CD4-positive, alpha-beta T cell treated with Interferon gamma for 1 hour (primary cell): ENCODE measurements at regions not wholly inside any gene's neighbourhood (a gene's known extent, or its start where the extent isn't known, plus 50 kb on each side); places are given as distances from the start of the nearest gene placed in this dataset.
"Not testable (repeated sequence)": the region's sequence is repeated elsewhere in the genome, so short reads cannot be mapped to it uniquely, and the experiment has no call there.

Experiments
- DNase-seq: peaks from one replicate; pipeline ENCODE4 v3.0.0-alpha.2; 2020

DNA sequence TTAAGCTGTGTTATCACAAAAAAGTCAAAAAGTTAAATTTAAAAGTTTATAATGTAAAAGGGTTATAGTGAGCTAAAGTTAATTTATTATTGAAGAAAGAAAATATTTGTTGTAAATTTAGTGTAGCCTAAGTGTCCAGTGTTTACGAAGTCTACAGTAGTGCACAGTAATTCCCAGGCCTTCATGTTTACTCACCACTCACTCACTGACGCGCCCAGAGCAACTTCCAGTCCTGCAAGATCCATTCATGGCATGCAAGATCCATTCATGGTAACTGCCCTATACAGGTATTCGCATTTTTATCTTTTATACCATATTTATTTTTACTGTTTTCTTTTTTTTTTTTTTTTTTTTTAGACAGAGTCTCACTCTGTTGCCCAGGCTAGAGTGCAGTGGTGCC lies 69.5 kb downstream of the TPRA1 start:
- no peak for DNase-seq

DNA sequence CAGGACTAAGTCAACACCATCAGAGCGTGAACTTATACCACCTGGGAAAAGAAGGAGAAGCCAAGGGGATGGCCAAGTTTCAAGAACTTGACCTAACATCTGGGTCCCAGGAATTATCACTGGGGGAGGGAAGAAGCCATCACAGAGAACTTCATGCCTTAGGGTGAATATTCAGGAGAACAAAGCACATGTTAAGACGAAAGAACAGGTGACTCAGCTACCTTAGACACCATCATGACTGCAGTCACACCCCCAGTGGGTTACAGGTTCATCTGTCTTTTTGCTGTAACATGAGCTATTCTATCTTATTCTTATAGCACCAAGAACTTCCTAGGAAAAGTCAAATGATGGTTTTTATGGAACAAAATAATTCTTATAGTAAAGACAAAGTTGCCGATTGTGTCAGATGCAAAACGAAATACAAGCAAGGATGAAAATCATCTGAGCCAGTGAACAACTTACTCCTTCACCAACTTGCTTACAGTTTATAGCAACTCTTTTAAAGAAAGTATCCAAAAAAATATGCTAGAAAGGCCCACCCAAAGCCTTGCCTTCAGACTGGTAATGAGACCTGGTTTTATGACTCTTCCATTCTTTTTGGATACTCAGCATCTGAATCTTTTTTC lies 72.0 kb downstream of the TPRA1 start:
- no peak for DNase-seq

DNA sequence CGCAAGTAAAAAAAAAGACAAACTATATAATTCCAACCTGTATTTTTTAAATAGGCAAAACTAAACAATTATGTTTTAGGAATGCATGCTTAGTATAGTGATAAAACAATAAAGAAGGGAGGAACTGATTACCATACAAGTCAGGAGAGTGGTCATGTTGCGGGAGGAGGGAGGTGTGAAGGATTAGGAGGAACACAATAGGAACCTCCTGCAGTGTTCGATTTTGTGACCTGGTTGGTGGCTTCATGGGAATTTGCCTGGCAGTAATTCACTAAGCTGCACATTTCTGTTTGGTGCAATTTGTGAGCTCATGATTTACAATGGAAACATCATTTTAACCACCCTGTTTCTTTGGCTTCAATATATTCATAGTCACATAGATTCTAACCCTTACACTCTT lies 78.3 kb downstream of the TPRA1 start:
- no peak for DNase-seq

DNA sequence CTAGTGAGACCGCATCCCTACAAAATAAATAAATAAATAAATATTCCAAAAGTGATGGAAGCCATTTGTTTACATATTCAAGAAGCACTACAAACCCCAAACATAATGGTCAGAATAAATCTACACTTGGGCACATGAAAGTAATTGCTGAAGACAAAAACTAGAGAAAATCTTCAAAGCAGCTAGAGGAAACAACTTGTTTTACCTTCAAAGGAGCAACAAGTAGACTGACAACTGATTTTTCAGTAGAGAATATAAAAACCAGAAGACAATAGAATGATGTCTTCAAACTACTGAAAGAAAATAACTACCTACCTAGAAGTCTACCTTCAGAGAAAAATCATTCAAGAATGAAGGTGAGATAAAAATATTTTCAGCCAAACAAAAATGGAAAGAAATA lies 89.4 kb downstream of the TPRA1 start:
- no peak for DNase-seq

DNA sequence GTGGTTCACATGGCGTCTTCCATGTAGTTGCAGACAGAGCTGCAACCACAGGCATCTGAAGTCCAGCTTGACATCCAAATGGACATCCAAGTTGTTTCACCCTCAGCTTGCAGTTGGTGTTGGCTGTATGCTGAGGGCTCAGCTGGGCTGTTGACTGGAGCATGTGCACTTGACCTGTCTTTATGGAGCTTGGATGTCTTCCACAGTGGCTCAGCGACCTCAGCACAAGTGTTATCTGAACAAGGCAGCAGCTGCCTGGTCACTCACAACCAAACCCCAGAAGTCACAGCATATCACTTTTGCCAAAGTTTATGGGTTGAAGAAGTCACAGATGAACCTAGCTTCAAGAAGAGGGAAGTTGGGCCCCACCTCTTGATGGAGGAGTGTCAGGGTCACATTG lies 92.9 kb downstream of the TPRA1 start:
- DNase-seq, result no peak

DNA sequence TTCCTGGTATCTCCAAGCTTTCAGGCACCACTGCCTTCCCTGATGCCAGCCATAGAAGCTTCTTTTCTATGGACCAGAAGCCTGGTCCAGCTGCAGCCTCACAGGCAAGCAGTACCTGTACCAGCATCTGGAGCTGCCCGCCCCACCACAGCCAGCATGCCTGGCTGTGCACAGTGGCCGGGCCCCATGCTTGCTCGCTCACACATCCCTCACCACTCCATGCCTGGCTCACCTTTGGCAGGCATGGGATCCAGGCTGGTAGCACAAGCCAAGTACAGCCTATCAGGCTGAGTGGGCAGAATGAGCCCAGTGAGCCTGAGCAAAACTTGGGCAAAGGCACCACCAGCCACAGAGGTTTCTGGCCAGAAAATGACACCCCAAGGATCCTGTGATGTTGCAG lies 93.4 kb downstream of the TPRA1 start:
- no peak for DNase-seq

DNA sequence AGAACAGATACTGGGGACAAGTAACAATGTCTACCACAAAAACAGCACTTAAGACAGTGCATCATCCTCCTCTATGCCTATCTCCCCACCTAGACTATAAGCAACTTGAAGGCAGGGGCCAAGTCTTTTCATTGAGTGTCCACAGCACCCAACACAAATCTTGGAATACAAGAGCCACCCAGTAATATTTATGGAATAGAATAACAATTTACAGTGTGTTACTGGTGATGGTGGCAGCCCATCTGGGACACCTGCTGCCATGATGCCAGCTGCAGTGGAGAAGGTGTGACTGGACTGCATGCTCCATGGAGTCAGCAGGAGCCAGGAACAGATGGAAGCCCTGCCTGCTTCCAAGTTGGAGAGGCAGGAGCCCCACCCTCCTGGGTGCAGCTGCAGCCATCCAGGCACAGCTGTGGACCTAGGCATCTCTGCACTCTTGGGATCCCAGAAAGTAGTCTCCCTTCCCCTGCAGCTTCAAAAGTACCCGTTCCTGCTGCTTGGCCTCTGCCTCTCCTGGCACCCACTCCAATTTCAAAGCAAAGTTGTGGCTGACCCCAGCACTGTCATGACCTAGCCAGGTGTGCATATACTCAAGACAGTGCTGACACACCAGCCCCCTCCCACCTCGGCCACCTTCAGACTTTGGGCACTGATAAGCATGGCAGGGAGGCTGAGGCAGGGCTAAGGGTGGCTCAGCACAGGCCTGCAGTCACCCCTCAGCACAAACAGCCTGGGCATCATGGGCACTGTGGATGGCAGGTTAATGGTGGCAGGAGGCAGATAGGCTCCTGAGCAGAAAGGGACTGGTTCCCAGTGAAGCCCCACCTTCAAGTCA lies 94.5 kb downstream of the TPRA1 start:
- no peak for DNase-seq

DNA sequence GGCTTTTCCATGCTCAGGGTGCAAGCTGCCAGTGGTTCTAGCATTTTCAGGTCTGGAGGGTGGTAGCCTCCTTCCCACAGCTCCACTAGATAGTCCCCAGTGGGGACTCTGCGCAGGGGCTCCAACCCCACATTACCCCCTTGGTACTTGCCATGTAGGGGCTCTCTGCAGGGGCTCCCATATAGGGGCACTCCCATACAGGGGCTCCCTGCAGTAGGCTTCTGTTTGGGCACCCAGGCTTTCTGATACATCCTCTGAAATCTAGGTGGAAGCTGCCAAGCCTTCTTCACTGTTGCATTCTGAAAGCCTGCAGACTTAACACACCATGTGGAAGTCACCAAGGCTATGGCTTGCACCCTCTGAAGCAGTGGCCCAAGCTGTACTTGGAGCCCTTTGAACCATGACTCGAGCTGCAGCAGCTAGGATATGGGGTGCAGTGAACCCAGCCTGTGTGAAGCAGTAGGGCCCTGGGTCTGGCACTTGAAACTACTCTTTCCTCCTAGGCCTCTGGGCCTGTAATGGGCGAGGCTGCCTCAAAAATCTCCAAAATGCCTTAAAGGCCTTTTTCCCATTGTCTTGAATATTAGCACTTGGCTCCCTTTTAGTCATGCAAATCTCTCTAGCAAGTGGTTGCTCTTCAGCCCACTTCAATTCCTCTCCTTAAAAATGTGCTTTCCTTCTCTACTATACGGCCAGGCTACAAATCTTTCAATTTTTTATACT lies 96.4 kb downstream of the TPRA1 start:
- DNase-seq, result no peak

DNA sequence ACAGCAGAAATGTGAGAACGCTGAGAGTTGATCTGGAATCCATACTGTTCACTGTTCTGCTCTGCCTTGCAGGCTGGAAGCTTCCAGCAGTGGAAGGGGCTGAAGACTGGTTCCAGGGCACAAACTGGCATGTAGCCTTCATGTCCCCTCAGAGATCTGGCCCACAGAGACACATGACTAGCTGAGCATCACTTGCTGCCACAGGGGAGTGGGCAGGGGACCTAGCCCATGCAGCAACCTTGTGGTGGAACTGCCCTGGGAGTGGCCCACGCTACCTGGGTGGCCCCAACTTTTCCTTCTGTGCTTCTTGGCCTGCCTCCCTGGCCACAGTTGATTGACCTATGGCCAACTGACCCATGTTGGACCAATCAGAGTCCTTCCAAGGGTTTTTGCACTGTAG lies 98.1 kb downstream of the TPRA1 start:
- DNase-seq, result no peak

DNA sequence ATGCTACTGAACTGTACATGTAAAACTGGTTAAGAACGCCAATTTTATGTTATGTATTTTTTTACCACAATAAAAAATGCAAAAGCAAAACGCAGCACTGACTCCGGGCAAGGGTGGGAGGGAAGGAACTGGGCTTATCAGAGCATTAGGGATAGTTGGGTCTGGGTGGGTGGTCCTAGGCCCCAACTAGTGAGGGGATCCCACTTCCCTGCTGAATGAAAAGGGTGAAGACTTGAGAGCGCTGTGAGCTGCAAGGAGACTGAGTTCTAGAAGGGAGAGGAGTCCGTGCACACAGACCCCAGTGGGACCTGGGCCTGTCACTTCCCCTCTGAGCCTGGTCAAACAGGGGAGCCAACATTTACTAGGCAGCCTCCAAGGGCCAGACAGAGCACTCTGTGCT lies 98.6 kb downstream of the TPRA1 start:
- no peak for DNase-seq

DNA sequence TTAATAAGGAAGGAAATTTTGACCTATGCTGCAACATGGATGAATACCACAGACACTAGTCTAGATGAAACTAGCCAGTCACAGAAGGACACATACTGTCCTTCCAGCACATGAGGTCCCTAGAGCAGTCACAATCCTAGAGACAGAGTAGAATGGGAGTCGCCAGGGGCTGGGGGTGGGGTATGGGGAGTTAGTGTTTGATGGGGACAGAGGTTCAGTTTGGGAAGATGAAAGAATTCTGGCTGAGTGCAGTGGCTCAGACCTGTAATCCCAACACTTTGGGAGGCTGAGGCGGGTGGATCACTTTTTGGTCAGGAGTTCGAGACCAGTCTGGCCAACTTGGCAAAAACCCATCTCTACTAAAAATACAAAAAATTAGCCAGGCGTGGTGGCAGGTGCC lies 99.2 kb downstream of the TPRA1 start:
- DNase-seq, result no peak

DNA sequence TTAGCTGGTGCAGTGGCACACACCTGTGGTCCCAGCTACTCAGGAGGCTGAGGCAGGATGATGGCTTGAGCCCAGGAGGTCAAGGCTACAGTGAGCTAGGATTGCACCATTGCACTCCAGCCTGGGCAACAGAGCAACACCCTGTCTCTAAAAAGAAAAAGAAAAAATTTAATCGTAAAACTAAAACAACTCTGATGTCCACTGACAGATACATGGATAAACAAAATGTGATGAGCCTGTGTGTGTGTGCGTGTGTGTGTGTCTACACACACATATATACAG lies 99.6 kb downstream of the TPRA1 start:
- not testable (repeated sequence) for DNase-seq

DNA sequence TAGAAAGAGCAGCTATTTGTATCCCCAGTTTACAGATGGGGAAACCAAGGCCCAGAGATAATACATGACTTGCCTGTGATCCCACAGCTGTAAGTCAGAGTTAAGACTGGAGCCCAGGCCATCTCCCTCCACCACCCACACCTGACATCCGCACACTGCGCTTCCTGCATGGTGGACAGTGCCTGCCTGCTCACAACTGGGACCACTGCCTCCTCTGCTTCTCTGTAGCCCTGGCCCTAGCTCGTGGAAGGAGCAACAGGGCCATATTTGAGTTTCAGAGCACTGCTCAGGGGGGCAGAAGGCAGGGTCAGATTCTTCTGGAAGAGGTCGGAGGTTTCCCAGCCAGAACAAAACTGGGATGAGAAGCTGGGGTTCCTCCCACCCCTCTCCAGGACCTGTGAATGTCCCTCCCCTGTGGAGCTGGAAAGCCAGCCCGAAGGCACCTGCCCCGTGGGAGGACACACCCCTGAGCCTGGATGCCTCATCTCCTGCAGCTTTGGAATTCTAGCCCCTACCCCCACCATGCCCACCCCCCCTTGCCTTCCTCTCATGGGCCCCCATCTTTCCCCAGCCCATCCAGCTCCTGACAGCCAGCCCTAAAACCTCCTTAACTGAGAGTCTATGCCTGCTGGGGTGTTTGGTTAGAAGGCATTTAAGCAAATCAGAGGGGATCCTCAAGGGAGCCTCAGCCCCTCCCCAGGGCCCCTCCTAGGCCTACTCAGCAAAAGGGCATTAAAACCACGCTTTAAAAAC lies 100.1 kb downstream of the TPRA1 start:
- no peak for DNase-seq

DNA sequence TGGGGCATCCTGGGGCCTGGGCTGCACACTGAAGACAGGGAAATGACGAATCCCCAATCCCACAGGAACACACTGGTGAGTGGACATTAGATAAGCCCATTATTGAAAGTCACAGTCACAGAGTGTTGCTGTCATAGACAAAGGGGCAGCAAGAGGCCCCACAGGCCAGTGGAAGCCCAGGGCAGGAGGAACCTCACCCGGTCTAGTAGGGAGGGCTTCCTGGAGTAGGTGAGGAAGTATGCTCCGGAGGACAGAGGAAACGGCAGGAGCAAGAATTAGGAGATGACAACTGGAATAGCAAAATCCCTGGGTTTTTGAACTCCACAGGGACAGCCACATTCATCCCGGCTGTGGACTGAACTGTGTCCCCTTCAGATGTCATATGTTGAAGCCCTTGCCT lies 101.2 kb downstream of the TPRA1 start:
- DNase-seq, result no peak

DNA sequence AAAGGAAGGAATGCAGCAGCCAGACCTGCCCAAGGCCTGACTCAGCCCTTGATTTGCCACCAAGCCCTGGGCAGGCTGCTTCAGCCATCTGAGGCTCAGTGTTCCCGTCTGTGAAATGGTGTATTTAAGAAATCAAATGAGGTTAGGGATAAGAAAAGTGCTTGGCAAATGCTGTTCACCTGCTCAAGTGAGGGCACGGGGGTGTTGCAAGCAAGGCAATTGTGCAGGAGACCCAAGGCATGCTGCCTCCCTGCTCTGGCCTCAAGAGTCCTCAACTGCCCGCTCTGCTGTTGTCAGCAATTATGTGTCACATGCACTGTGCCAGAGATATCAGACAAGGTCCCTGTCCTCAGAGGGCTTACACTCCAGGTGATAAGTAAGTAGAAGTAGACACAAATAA lies 101.8 kb downstream of the TPRA1 start:
- DNase-seq, result no peak

DNA sequence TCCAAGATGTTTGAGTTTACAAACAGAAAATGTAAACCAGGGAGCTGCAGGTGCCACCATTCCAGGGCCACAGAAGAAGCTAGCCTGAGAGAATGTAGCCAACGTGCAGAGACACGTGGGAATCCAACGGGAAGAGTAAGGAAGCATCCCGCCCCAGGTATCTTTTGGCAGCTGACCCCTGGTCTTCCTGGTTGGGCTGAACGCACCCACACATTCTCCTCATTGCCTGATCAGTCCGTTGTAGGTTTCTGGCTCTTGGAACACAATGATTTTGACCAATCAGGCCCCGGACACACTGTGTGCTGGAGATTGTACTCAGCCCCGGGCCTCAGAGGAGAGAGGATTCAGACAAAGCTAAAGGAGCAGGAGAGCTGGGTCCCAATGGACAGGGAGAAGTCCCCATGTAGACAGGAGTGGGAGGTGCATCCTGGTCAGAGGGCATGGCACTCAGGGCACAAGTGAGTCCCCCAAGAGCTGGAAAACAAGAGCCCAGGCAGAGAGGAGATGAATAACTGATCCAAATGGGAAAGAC lies 102.3 kb downstream of the TPRA1 start:
- no peak for DNase-seq

DNA sequence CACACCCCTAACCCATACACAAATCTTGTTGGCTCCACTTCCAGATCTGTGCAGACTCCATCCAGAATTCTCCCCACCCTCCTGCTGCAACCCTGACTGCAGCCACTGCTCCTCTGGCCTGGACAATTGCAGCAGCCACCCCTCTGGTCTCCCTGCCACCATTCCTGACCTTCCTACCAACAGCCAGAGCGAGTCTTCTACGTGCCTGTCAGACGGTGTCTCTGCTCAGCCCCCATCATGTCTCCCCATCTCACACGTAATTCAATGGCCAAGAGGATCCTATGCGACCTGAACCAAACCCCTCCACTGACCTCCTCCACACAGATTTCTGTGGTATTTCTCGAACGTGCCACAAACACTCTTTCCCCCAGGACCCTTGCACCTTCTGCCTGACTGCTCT lies 103.3 kb downstream of the TPRA1 start:
- no peak for DNase-seq

DNA sequence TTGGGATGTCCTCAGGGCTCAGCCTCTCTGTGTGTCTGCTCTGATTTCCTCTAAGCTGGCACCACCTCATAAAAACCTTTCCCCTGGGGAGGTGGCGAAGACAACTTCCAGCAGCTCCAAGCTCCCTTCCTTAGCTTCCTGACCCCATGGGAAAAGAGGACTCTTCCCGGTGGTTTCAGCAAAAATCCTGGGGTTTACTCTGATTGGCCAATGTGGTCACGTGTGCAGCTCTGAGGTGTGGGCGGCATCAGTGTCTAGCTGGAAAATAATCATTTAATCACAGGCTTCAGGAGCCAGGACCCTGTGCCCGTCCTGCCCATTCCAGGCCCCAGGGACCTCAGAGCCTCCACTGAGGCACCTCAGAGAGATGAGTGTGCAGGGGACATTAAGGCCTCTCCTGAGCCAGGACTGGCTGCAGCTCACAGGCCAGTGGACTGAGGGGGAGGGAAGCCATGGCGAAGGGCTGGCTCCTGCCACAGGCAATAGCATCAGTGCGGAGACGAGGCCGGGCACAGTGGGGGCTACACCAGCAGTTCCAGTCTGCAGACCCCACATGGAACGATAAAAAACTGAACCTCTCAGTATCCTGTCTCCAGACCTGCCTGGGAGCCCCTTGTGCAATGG lies 104.1 kb downstream of the TPRA1 start:
- DNase-seq, result no peak

DNA sequence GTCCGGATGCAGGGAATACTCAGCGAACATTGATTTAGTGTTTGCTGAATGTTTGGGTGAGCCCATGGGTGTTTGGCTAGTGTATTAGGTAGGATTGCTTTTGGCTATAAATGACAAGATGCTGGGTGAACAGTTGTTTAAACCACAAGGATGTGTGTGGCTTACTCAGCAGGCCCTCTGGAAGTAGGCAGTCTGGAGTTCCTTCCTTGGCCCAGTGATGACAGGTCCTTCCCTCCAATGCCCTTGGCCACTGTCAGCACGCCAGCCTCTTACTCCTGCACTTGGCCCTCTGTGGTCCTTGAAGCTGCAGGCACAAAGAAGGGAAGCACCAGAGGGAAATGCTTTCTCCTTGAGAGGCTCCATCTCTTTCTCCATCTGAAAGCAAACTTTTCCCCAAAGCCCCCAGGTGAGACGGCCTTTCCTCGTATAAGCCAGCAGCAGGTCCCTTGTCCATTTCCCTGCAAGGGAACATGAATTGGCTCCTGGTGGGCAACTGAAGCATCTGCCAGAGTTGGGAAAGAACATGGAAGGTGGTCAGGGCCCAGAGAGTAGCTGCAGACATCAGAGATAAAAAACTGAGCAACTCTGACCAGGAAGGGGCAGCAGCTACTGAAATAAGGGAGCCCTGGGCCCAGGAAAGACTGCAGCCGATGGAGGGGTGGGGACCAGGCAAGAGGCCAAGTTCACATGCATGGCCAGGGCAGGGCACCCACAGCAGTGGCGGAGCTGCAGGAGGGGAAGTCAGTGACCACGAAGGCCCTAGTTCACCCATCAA lies 105.0 kb downstream of the TPRA1 start:
- no peak for DNase-seq

DNA sequence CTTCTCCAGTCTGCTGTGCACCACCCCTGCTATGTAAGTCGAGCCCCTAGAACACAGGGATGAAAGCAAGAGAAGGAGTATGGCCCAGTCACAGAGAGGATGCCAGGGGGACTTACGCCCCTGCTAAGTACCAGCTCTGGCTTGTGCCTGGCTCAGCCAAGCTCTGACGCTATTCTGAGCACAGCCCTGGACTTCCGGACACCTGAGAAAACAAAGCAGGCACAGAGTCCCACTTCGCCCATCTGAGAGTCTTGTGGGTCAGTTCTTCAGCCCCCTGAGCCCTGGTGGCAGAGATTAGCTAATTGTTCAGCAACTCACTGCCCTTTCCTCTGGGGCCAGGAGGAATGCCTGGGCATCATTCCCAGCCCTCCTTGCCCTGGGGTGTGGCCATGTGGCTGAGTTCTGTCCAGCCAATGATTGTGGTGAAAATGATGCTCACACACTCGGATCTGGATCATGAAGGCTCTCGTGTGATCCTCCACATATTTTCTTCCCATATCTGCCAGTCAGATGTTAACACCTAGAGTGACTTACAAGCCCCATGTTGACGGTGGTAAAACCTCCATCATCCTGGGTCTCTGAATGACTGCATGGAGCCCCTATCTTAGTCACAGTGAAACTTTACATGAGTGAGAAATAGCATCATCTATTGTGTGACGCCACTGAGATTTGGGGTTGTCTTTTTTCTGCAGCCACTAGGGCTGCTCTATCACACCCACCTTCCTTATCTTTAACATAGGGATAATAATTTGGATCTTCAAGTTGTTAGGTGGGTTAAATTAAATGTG lies 105.7 kb downstream of the TPRA1 start:
- DNase-seq, result no peak

DNA sequence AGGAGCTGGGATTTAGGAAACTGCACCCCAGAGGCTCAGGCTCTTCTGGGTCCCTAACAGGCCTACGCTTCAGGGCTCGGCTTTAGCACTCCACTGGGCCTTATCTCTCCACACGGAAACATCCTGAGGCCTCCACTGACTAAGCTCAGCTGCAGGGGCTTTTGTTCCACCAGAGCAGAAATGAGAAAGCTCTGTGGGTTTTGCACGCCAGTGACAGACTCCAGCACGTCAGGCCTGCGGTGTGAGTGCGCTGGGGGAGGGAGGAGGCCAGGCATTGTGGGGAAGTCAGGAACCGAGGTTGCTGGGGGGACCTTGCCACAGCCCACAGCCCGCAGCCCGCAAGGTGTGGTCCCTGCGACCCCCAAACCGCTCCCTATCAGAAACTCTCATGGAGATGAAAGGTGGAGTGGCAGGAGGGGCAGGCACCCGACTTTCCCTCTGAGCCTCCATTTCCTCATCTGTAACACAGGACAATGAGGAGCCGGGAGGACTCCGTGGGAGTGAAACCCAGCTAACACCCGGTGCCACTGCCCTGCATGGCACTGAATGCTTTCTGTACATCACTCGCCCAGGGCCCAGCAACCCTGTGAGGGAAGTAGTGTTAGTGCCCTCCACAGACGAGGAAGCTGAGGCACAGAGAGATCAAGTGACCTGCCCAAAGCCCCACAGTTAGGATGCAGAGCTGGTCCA lies 106.5 kb downstream of the TPRA1 start:
- DNase-seq, result no peak
